GM12864 (cell line): ENCODE measurements at regions not wholly inside any gene's neighbourhood (a gene's known extent, or its start where the extent isn't known, plus 50 kb on each side); places are given as distances from the start of the nearest gene placed in this dataset.

Experiments
- DNase-seq: peaks from one replicate; pipeline ENCODE4 v3.0.0-alpha.2; 2011; ENCODE audit warnings: low read depth
- H3K4me3 ChIP-seq: 2 replicates; pipeline ENCODE4 v1.5.1; 2011; ENCODE audit warnings: mild to moderate bottlenecking, low read depth, low read length, control low read depth
- CTCF ChIP-seq: IDR thresholded peaks from 2 replicates; pipeline ENCODE4 v1.5.1; 2011; ENCODE audit warnings: low read depth, mild to moderate bottlenecking, moderate library complexity, low read length, control low read depth, inconsistent platforms; ENCODE audit errors: missing control alignments

- no peak for TF ChIP-seq CTCF
- no peak overlapping the region for H3K4me3 ChIP-seq
- DNase-seq = no peak
These were observed 317.5 kb upstream of the EEF2KMT start for GRCh38 chr16:5415123-5415522.

DNA sequence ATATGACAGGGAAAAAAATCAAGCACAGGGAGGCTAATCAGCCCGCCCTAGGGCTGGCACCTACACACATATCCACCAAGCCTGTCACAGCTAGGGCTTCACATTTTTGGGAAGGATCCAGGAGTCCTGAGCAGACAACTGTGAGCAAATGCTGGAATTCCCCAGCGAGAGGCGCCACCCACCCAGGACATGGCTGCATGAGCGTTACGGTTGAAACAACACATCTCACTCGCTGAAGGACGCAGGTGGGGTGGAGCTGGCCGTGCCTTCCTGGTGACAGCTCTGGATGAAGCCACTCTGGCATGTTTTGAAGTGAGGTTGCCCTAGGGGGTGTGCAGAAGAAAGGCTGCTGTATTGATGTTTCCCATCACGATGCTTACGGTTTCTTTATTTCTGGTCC, 315.1 kb upstream of the EEF2KMT start:
- no peak overlapping the region for H3K4me3 ChIP-seq
- TF ChIP-seq CTCF = no peak
- no peak for DNase-seq

DNA sequence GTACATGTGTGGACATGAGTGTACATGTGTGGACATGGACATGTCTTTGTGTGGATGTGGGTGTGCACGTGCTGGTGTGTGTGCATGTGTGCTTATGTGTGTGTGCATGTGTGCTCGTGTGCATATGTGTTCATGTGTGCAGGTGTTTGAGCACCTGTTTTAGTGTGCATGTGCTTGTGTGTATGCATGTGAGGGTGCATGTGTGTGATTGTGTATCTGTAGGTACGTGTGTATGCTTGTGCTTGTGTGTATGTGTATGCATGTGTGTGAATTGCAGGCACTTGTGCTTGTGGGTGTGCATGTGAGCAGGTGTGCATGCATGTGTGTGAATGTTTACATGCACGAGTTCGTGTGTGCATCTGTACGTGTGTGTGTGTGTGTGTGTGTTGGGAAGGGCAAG, 300.6 kb upstream of the EEF2KMT start:
- no peak overlapping the region for H3K4me3 ChIP-seq
- TF ChIP-seq CTCF = no peak
- no peak for DNase-seq

GRCh38 chr16:5396880-5397279, 299.3 kb upstream of the EEF2KMT start:
- TF ChIP-seq CTCF = no peak
- no peak for DNase-seq
- H3K4me3 ChIP-seq = no peak overlapping the region

- H3K4me3 ChIP-seq = no peak overlapping the region
- no peak for DNase-seq
- no peak for TF ChIP-seq CTCF
These were observed 295.5 kb upstream of the EEF2KMT start for GRCh38 chr16:5393070-5393469.

- no peak for TF ChIP-seq CTCF
These were observed 289.4 kb upstream of the EEF2KMT start for GRCh38 chr16:5386989-5387388.

GRCh38 chr16:5385811-5386210, 288.2 kb upstream of the EEF2KMT start:
- DNase-seq = no peak
- no peak overlapping the region for H3K4me3 ChIP-seq
- no peak for TF ChIP-seq CTCF

More at GRCh38 chr16:5386989-5387388, 289.4 kb upstream of the EEF2KMT start:
- H3K4me3 ChIP-seq = no peak overlapping the region
- no peak for DNase-seq
